Adrenal gland (tissue), 5 donors: ENCODE measurements at regions not wholly inside any gene's neighbourhood (a gene's known extent, or its start where the extent isn't known, plus 50 kb on each side); places are given as distances from the start of the nearest gene placed in this dataset.

Experiments used
- CTCF ChIP-seq, 6 experiments: fragments of 450-650 bp in 4 of 6; fragments of 200-600 bp in 2 of 6; sonication (generic) in 1 of 6; IDR thresholded peaks; 1 replicate in 5 of 6; 2 replicates in 1 of 6; pipeline versions ENCODE4 v1.5.1 to v1.8.0; 2016 to 2021; ENCODE audit warnings: antibody characterized with exemption in 6 of 6, mild to moderate bottlenecking in 2 of 6, moderate library complexity in 1 of 6
- POLR2A ChIP-seq, 2 donors: fragments of 450-650 bp; IDR thresholded peaks; one replicate each; pipeline ENCODE4 v1.6.1; 2017; ENCODE audit warnings: antibody characterized with exemption in 2 of 2, mild to moderate bottlenecking in 2 of 2, moderate library complexity in 1 of 2
- donor health status: DM: no; HTN: no; CAD: no.

GRCh38 chr4:160872491-160872890, 1291.3 kb downstream of the FSTL5 start:
- TF ChIP-seq CTCF (IDR thresholded peaks at IDR 0.05) (no peak), POLR2A (IDR thresholded peaks at IDR 0.05) (no peak)
